ENCODE measurements at regions not wholly inside any gene's neighbourhood (a gene's known extent, or its start where the extent isn't known, plus 50 kb on each side); places are given as distances from the start of the nearest gene placed in this dataset.

DNA sequence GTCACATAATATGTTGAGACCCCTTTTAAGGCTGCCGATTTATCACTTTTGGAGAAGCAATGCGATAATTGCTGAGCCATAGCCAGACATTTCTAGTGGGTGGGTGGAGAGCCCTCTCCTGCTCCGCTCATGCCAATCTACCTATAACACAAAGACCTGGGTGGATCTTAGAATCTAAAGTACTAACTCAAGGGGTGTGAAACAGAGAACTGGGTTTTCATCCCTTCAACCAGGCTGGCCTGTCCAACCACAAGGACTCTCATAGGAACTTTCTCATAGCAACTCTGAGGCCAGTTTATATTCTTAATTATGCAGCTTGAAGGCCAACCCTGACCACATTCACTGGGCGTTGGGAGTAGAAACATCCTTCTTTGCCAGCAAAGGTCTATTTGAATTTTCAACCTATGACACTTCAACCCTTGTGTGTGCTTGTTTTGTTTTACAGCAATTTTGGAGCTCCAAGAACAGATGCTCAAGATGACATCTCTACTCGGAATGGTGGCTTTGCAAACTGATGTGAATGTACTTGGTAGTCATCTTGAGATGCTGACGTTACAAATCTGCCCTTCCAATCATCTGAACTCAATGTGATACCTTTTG, 1198.2 kb upstream of the AUTS2 start:
- H3K9me3 Mint-ChIP-seq: peaks cover 3% of the 10 kb centered on the region
- no peak for DNase-seq (ENCODE audit: low read depth, low spot score)
- no peaks in the 10 kb centered on the region for H3K36me3 Mint-ChIP-seq (ENCODE audit: low read depth)
- H3K4me1 Mint-ChIP-seq: no peaks in the 10 kb centered on the region
- TF ChIP-seq, protein P1, sequence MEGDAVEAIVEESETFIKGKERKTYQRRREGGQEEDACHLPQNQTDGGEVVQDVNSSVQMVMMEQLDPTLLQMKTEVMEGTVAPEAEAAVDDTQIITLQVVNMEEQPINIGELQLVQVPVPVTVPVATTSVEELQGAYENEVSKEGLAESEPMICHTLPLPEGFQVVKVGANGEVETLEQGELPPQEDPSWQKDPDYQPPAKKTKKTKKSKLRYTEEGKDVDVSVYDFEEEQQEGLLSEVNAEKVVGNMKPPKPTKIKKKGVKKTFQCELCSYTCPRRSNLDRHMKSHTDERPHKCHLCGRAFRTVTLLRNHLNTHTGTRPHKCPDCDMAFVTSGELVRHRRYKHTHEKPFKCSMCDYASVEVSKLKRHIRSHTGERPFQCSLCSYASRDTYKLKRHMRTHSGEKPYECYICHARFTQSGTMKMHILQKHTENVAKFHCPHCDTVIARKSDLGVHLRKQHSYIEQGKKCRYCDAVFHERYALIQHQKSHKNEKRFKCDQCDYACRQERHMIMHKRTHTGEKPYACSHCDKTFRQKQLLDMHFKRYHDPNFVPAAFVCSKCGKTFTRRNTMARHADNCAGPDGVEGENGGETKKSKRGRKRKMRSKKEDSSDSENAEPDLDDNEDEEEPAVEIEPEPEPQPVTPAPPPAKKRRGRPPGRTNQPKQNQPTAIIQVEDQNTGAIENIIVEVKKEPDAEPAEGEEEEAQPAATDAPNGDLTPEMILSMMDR (conservative IDR thresholded peaks at IDR 0.05): no peak
- no peak overlapping the region for H3K27ac Mint-ChIP-seq (ENCODE audit: unreplicated experiment)
- H3K27me3 Mint-ChIP-seq (ENCODE audit: low read depth): no peaks in the 10 kb centered on the region
- no peak overlapping the region for H3K4me3 Mint-ChIP-seq

DNA sequence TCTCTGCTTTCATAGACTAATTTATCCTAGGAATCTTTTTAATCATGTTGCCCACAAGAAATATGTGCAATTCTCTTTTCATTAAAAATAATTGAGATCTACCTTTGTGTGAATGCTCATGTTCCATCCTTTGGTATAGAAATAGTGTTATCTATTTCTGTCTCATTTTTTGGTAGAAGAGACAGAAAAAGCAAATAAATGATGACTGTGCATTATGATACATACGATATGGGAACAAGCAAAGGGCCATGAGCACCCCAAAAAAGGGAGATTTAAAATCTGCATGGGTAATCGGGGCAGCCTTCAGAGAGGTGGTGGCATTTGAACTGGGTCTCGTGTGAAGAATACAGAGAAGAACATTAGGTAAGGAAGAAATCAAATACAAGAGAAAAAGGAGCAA, 1197.5 kb upstream of the AUTS2 start:
- Mint-ChIP-seq H3K36me3 (ENCODE audit: low read depth) (no peaks in the 10 kb centered on the region), H3K27ac (ENCODE audit: unreplicated experiment) (no peak overlapping the region), H3K9me3 (peaks cover 3% of the 10 kb centered on the region), H3K4me3 (no peak overlapping the region), H3K27me3 (ENCODE audit: low read depth) (no peaks in the 10 kb centered on the region), H3K4me1 (no peaks in the 10 kb centered on the region)
- DNase-seq (ENCODE audit: low read depth, low spot score): no peak
- TF ChIP-seq, protein P1 (conservative IDR thresholded peaks at IDR 0.05): no peak

DNA sequence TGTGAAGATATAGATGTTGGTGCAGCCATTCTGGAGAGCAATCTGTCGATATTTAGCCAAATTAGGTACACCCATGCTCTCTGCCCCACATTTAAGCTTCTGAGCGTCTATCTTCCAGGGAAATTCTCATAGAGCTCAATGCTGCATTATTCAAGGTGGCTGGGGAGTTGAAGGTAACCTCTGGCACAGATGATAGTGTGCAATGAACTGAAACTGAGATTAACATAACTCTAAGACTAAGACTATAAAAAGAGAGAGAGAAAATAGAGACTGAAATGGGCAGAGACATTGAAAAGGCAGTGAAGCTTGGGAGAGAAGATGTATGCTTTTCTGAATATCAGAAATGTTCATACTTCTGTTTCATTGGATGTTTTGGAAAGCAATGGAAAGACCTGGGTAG, 1197.0 kb upstream of the AUTS2 start:
- Mint-ChIP-seq H3K4me1 (no peaks in the 10 kb centered on the region), H3K36me3 (ENCODE audit: low read depth) (no peaks in the 10 kb centered on the region), H3K4me3 (no peak overlapping the region), H3K27me3 (ENCODE audit: low read depth) (no peaks in the 10 kb centered on the region), H3K27ac (ENCODE audit: unreplicated experiment) (no peak overlapping the region), H3K9me3 (peaks cover 3% of the 10 kb centered on the region)
- TF ChIP-seq, protein P1 (conservative IDR thresholded peaks at IDR 0.05): no peak
- no peak for DNase-seq (ENCODE audit: low read depth, low spot score)

DNA sequence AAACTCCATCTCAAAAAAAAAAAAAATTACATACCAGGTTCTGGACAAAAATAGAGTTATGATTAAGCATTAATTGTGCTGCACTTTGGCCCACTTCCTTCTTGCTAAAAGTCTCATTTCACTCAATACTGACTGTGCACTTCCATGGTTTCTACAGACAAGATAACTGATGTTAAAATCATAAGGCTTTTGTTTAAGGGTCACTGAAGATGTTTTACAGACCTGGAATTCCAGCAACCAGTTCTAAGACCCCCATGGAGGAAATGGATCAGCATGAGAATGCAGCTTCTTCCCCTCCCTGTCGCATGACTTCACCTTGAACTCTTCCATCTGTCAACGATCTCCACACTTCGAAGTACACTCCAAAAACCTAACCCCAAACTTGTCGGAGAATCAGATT, 1191.8 kb upstream of the AUTS2 start:
- no peak overlapping the region for H3K4me3 Mint-ChIP-seq
- peaks cover 4% of the 10 kb centered on the region for H3K4me1 Mint-ChIP-seq
- H3K9me3 Mint-ChIP-seq: peaks cover 6% of the 10 kb centered on the region
- H3K27ac Mint-ChIP-seq (ENCODE audit: unreplicated experiment): no peak overlapping the region
- no peak for DNase-seq (ENCODE audit: low read depth, low spot score)
- no peaks in the 10 kb centered on the region for H3K36me3 Mint-ChIP-seq (ENCODE audit: low read depth)
- TF ChIP-seq, protein P1 (conservative IDR thresholded peaks at IDR 0.05): no peak
- H3K27me3 Mint-ChIP-seq (ENCODE audit: low read depth): peaks cover 3% of the 10 kb centered on the region

DNA sequence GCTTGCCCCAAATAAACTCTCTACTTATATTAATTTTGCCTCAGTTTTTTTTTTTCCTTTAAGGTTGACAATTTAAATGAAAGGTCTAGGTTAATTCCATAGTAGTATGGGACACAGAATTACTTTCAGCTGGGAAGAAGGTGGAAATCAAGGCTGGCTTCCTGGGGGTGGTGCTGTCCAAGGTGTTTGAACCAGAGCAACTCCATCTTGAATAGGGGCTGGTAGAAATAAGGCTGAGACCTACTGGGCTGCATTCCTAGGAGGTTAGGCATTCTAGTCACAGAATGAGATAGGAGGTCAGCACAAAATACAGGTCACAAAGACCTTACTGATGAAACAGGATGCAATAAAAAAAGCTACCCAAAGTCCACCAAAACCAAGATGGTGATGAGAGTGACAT, 1190.8 kb upstream of the AUTS2 start:
- TF ChIP-seq, protein P1 (conservative IDR thresholded peaks at IDR 0.05): no peak
- DNase-seq (ENCODE audit: low read depth, low spot score): no peak
- Mint-ChIP-seq H3K27ac (ENCODE audit: unreplicated experiment) (no peak overlapping the region), H3K27me3 (ENCODE audit: low read depth) (peaks cover 3% of the 10 kb centered on the region), H3K9me3 (peaks cover 6% of the 10 kb centered on the region), H3K4me3 (no peak overlapping the region), H3K4me1 (peaks cover 4% of the 10 kb centered on the region), H3K36me3 (ENCODE audit: low read depth) (no peaks in the 10 kb centered on the region)
